GM18868 (cell line): ENCODE measurements at regions not wholly inside any gene's neighbourhood (a gene's known extent, or its start where the extent isn't known, plus 50 kb on each side); places are given as distances from the start of the nearest gene placed in this dataset.
"Not testable (repeated sequence)": the region's sequence is repeated elsewhere in the genome, so short reads cannot be mapped to it uniquely, and the experiment has no call there.

ENCODE experiments used
- ATAC-seq: cut with Tn5 transposase; IDR thresholded peaks from one replicate; pipeline ENCODE4 v1.9.1; 2021; ENCODE audit warnings: mild to moderate bottlenecking, moderate library complexity; ENCODE audit not compliant: unreplicated experiment

DNA sequence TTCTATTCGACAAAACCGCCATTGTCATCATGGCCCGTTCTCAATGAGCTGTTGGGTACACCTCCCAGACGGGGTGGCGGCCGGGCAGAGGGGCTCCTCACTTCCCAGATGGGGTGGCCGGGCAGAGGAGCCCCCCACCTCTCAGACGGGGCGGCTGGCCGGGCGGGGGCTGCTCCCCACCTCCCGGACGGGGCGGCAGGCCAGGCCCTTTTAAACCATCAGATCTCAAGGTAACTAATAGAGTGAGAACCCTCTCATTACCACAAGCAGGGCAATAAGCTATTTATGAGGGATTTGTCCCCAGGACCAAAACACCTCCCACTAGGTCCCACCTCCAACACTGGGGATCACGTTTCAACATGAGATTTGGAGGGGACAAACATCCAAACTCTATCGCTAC lies 571.5 kb downstream of the INSC start:
- ATAC-seq: not testable (repeated sequence)

DNA sequence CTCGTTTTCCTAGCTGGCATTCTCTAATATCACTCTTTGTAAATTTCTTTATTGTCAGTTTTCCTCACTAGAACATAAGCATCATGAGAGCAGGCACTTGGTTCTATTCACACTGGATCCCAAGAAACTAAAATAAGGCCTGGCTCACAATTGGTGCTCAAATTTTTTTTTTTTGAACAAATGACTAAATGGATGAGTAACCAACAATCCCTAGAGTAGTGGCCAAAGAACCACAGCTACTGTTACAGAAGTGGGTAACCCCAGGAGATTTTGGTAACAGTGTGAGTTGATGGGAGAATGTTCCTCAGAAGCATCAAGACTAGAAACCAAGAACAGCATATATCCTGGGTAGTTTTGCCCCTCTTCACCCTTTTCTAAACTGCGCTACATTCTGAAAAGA lies 572.6 kb downstream of the INSC start:
- no peak for ATAC-seq

GRCh38 chr11:15688351-15688792 lies 573.6 kb downstream of the INSC start:
- ATAC-seq: no peak

DNA sequence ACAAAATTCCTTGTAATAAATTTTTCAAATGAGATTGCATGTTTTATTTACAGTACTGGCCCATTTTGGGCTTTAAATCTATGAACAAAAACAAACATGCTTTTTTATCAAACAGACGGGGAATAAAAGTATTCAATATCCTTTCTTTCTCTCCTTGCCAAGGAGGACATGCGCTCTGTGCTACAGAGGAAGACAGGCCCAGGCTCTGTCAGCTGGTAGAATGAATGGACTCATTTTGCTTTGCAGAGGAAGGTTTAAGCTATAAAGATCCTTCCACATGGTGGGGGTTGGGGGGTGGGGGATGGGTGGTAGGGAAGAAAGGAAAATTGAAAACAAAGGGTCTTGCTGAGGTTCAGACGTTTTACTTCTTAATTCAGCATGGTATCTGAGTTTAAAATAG lies 575.6 kb downstream of the INSC start:
- no peak for ATAC-seq

- ATAC-seq: peak; percentile 48
These were observed 578.0 kb downstream of the INSC start for GRCh38 chr11:15692739-15693138.

DNA sequence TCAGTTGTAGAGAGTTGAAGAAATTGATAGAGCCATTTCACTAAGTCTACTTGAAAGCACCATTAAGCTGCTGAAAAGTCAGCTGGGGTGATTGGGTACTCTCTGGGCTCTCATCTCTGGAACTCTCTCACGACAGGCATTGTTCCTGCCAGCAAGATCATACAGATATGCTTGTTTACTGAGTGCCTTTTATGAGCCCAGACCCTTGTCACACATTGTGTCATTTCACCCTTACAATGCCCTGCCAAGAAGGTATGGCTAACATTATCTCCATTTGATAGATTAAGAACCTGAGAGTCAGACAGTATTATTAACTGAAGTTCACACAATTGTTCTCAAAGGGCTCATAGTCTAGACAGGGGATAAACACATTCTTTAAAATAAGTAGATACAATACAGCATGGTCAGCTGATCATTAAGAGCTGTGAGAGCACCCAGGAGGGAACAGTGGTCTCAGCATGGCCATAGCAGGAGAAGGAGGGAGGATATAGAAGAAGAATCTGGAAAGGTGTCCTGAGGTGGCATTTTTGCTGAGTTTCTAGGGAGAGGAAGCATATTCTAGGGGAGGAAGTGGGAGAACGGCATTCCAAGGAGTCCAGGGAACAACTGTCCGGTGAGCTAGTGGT lies 580.5 kb downstream of the INSC start:
- ATAC-seq: no peak

DNA sequence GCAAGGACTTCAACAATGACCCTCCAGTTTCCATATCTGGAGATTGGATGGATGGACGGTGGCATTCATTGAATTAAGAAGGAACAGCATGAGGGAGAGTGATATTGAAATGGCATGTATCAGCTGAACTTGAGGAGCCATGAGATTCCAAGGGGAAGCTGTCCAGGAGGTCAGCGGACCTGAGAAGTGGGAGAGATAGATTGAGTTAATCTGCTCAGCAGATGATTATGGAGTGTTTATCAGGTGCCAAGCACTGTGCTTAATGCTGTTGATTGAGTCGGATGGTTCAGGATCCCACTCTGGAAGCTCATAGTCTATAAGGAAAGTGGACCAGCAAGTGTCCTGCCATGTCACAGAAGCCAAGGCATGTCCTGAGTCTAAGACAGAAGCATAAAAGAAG lies 581.3 kb downstream of the INSC start:
- ATAC-seq: no peak

DNA sequence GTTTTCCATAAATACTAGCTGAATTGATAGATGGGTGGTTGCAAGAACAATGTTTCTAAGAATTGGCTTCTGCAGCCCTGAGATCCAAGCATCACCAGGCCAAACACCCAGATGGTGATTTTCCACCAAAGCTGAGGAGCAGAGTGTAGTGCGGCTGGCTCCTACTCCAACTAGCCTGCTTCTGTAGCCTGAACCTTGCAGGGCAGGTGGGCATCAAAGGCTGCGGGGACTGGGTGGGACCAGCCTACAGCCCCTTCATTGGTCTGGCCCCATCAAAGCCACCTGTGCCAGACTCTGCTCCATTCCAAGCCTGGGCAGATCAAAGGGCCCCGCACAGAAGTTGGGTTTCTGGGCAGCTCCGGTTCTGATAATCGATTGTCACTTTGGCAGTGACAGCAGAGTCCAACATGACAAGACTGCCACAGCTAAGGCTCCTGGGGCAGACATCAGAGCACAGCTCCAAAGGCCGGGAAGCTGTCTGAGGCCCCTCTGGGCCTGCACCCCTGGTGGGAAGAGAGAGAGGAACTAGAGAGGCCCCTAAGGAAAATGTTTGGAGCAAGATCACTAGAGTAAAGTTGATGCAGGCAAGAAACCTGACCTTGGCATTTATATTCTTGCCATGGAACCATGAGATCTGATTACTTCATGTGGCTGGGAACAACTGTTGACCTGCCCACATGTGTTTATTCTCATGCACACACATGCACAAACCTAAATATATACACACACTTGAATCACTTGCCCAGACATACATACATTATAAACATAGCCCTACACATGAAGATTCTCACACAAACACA lies 582.9 kb downstream of the INSC start:
- ATAC-seq: no peak

DNA sequence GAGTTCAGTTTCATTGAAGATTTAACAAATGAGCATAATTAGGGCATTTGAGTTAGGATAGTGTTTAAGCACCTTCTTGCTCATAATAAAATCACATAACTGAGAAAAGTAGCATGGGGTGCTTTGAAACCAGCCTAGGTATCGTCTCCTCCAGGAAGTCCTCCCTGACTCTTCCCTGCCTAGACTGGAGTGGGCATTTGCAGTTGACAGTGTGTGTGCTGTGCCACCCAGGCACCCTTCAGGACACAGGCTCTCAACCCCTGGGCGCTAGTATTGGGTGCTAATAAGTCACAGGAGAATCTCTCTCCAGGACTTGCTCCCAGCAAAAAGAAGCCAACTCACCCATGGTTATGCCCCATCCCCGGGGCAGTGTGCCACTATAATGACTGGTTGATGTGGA lies 584.1 kb downstream of the INSC start:
- no peak for ATAC-seq

GRCh38 chr11:15699978-15700377 lies 585.3 kb downstream of the INSC start:
- no peak for ATAC-seq

DNA sequence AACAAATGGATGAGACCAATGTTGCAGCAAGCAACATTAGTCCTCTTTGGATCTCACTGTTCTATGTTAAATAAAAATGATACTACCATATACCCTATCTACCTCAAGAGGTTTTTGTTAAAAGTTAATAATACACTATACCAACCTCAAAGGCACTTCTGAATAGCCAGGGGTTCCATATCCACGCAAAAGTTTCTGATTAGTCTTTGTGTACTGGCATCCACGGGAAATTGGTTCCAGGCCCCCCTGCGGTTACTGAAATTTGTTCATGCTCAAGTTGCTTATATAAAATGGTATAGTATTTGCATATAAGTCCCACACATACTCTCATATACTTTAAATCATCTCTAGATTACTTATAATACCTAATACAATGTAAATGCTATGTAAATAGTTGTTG lies 585.7 kb downstream of the INSC start:
- ATAC-seq: no peak

- no peak for ATAC-seq
These were observed 589.3 kb downstream of the INSC start for GRCh38 chr11:15704064-15704463.

- ATAC-seq: no peak
These were observed 589.8 kb downstream of the INSC start for GRCh38 chr11:15704556-15704955.

GRCh38 chr11:15705891-15706290 lies 591.2 kb downstream of the INSC start:
- no peak for ATAC-seq

- no peak for ATAC-seq
These were observed 592.5 kb downstream of the INSC start for GRCh38 chr11:15707194-15707593.

- ATAC-seq: no peak
These were observed 593.2 kb downstream of the INSC start for GRCh38 chr11:15707971-15708370.

DNA sequence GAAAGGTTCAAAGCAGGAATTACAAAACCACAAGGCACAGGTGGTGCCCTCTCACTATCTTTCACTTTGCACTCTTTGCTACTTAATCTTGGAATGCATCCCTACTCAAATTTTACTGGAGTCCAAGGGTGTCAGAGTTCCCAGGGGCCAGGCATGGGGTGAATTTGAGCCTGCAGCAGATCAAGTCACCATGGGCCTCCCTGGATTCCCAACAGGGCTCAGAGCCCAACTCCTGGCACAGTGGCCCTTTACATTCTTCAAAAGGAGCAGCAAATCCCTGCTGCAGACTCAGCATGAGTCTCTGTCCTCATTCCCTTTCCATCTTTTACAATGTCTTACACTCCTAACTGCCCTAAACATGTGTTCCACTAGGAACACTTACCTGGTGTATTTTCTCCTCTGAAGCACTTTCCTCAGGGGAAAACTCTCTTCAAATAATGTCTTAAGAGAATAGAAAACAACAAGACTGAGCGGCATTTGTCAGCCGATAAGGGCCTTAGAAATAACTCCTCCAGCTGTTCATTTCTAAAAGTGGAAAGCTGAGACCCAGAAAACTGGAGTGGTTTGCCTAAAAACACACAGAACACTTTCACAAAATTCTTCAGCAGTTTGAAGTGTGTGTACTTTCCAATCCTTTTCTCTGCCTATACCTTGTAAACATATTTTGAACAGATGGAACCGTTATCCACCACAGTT lies 596.0 kb downstream of the INSC start:
- ATAC-seq: no peak

DNA sequence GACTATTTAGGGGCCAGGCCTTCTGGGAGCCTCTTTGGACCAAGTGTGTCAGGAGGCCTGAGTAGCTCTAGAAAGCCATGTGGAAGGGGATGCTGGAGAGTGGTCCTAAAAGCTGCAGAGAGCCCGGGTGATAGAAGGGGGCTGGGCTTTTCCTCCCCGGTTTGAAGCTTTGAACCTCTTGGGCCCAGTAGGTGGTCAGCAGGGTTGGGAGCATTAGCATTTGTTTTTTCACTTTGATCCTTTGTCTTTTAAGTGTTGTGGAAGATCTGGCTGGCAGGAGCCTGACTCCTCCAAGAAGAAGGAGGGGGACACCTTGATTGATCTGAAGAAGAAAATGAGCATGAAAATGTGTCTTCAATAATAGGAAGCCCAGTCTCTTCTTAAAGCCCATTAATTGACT lies 596.6 kb downstream of the INSC start:
- no peak for ATAC-seq

DNA sequence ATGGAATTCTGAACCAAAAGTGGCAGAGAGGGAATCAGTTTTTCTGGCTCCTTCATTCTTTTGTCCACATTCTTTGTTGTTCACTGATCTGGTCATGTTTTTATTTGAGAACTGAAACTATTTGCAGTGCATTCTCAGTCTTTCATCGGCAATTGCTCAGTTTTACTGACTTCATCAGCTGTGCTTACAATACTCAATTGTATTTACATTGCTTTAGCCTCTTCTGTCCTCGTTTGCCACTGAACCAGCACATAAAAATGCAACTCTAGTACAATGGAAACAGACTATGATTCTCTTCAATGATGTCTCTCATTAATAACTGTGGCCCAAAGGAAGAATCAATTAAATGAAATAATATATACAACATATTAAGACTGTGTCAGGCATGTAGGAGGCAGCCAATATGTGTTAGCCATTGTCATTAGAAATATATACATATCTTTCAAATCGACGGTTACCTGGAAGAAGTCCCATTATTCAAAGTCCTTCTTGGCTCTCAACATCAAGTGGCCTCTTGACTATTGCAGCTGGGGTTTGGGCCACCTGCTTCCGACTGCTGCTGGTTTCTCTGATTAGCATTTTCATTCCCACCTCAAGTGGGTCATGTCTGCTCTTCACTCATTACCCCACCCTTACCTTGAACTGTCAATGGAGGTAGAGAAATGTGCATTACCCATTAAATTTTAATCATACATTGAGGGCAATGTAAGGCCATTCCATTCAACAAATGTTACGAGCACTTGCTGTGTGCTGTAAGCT lies 600.1 kb downstream of the INSC start:
- ATAC-seq: no peak

DNA sequence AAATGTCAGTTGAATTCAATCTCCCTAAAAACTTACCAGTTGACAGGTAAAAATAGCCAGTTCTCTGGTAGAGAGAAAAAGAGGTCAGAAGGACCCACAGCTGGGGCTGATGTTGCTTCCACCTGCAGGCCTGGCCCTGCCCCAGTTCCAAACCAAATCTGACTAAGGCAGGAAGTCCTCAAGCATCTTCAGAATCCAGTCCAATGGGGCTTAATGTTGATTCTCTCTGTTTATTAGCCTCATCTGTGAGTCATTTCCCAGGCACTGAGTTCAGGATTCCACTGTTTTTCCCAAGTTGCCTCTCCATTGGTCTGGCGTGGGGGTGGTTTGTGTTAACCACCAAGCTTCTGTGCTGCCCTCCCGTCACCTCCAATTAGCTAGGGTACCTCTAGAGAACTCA lies 601.8 kb downstream of the INSC start:
- no peak for ATAC-seq

DNA sequence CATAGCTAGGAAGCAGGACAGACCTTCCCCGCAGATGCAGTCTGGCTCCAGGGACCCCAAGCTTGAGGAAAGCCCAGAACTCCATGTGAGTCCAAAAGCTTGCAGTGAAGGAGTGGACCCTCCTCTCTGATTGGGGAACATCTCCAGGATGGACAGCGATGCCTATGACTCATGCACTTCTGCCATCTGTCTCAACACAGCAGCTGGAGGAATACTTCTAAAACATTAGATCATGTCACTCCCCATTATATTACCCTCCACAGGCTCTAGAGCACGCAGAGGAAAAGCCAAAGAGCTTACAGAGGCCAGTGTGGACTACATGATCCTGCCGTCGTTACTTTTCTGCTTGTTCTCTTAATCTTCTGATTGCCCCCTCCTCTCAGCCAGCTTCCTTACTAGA lies 605.7 kb downstream of the INSC start:
- ATAC-seq: no peak
